GM12878 (cell line): ENCODE measurements at regions not wholly inside any gene's neighbourhood (a gene's known extent, or its start where the extent isn't known, plus 50 kb on each side); places are given as distances from the start of the nearest gene placed in this dataset.

ENCODE experiments used
- ATAC-seq: fragments of 200-7000 bp; cut with Tn5 transposase; 3 replicates; pipeline ENCODE4 v1.9.1; 2020; ENCODE audit warnings: mild to moderate bottlenecking, moderate library complexity
- BruUV-seq: library from RNA; stranded (reverse); fragments of 400-500 nt; replicated peaks from 2 replicates; lab custom pipeline; 2021; lab: Mats Ljungman, UMichigan
- CTCF ChIA-PET: fragments of 300-600 bp; sonication (Branson Sonifier 250); formaldehyde crosslinking; extraction: SDS; loops from one replicate; lab custom pipeline; 2021; ENCODE audit warnings: inconsistent platforms; lab: Yijun Ruan, JAX
- POLR2A ChIA-PET: fragments of 350-600 bp; formaldehyde crosslinking; extraction: SDS; loops from one replicate; lab custom pipeline; 2021; ENCODE audit warnings: inconsistent platforms; lab: Charles Lee
- RAD21 ChIA-PET: fragments of 300-600 bp; sonication (Branson Sonifier 250); formaldehyde crosslinking; loops from one replicate; lab custom pipeline; 2023; ENCODE audit warnings: antibody characterized with exemption; ENCODE audit not compliant: unreplicated experiment; lab: Charles Lee
- SMC1A ChIA-PET: fragments of 300-600 bp; sonication (Branson Sonifier 250); formaldehyde crosslinking; loops from one replicate; lab custom pipeline; 2023; ENCODE audit not compliant: unreplicated experiment, uncharacterized antibody; lab: Charles Lee
- DNase-seq: peaks from one replicate; pipeline ENCODE4 v3.0.0-alpha.2; 2011; ENCODE audit warnings: low read depth, low spot score
- FAIRE-seq: peaks from 3 replicates; lab custom pipeline; 2011; peaks lifted over from hg19 to GRCh38; lab: Jason Lieb, UNC
- H2AFZ ChIP-seq: 2 replicates; pipeline ENCODE4 v1.6.0; 2011; ENCODE audit warnings: low read depth, low read length, control low read depth; ENCODE audit not compliant: control insufficient read depth
- H3K27ac ChIP-seq: 2 replicates; pipeline ENCODE4 v1.5.1; 2011; ENCODE audit warnings: control low read depth; ENCODE audit not compliant: control insufficient read depth, insufficient read depth
- H3K27me3 ChIP-seq, 2 experiments: replicated peaks in 1 of 2; 2 replicates each; pipeline versions ENCODE4 v1.6.0 to v1.6.1; 2011; ENCODE audit warnings: low read length in 1 of 2; ENCODE audit not compliant: control insufficient read depth in 2 of 2, insufficient read depth in 2 of 2
- H3K36me3 ChIP-seq, 2 experiments: 2 replicates each; pipeline ENCODE4 v1.5.1; 2011; ENCODE audit warnings: low read length in 1 of 2; ENCODE audit not compliant: control insufficient read depth in 2 of 2, insufficient read depth in 2 of 2
- H3K4me1 ChIP-seq: 2 replicates; pipeline ENCODE4 v1.6.1; 2011; ENCODE audit warnings: mild to moderate bottlenecking, low read length, moderate library complexity, mixed read lengths; ENCODE audit not compliant: control insufficient read depth, insufficient read depth
- H3K4me2 ChIP-seq: 2 replicates; pipeline ENCODE4 v1.6.0; 2011; ENCODE audit warnings: control low read depth; ENCODE audit not compliant: control insufficient read depth, insufficient read depth
- H3K4me3 ChIP-seq: fragments of 200-600 bp; sonication (generic); 2 replicates; pipeline ENCODE4 v1.5.1; 2016
- H3K79me2 ChIP-seq: 2 replicates; pipeline ENCODE4 v1.6.0; 2011; ENCODE audit warnings: low read length; ENCODE audit not compliant: control insufficient read depth, insufficient read depth
- H3K9ac ChIP-seq: 2 replicates; pipeline ENCODE4 v1.8.0; 2011; ENCODE audit warnings: low read length, control low read depth, mixed read lengths; ENCODE audit not compliant: control insufficient read depth, insufficient read depth
- H3K9me3 ChIP-seq: replicated peaks from 3 replicates; pipeline ENCODE4 v1.5.1; 2011; ENCODE audit warnings: mild to moderate bottlenecking, low read length; ENCODE audit not compliant: control insufficient read depth, insufficient read depth
- H4K20me1 ChIP-seq: 2 replicates; pipeline ENCODE4 v1.6.0; 2011; ENCODE audit not compliant: control insufficient read depth, insufficient read depth
- ATF3 ChIP-seq: IDR thresholded peaks from 2 replicates; pipeline ENCODE4 v1.6.1; 2011; ENCODE audit warnings: low read depth, mild to moderate bottlenecking, low read length, moderate library complexity, borderline replicate concordance; ENCODE audit errors: extremely low read depth
- EED ChIP-seq: sonication (generic); IDR thresholded peaks from 2 replicates; pipeline ENCODE4 v1.6.1; 2016; ENCODE audit warnings: antibody characterized with exemption, low read depth
- FOS ChIP-seq: IDR thresholded peaks from 3 replicates; pipeline ENCODE4 v1.6.1; 2011; ENCODE audit warnings: borderline replicate concordance; ENCODE audit not compliant: insufficient read length; ENCODE audit errors: extremely low read depth
- FOXK2 ChIP-seq: fragments of 450-650 bp; IDR thresholded peaks from 2 replicates; pipeline ENCODE4 v1.6.1; 2017; ENCODE audit warnings: mild to moderate bottlenecking, moderate library complexity
- HDAC2 ChIP-seq: fragments of 200-600 bp; sonication (generic); IDR thresholded peaks from 2 replicates; pipeline ENCODE4 v1.6.1; 2017
- IKZF1 ChIP-seq: fragments of 450-650 bp; conservative IDR thresholded peaks from 2 replicates; pipeline ENCODE4 v1.6.1; 2017; ENCODE audit warnings: antibody characterized with exemption, mild to moderate bottlenecking
- NFIC ChIP-seq: IDR thresholded peaks from 2 replicates; pipeline ENCODE4 v1.6.1; 2012; ENCODE audit warnings: low read depth, mild to moderate bottlenecking, inconsistent platforms, low read length, moderate library complexity
- NFXL1 ChIP-seq: fragments of 450-650 bp; IDR thresholded peaks from 2 replicates; pipeline ENCODE4 v1.6.1; 2017; ENCODE audit warnings: antibody characterized with exemption, mild to moderate bottlenecking, borderline replicate concordance
- NR2F1 ChIP-seq: fragments of 450-650 bp; conservative IDR thresholded peaks from 2 replicates; pipeline ENCODE4 v1.6.1; 2017; ENCODE audit warnings: mild to moderate bottlenecking
- PAX5 ChIP-seq: IDR thresholded peaks from 2 replicates; pipeline ENCODE4 v1.6.1; 2011; ENCODE audit warnings: low read depth, low read length, borderline replicate concordance
- RBBP5 ChIP-seq: fragments of 200-600 bp; sonication (generic); conservative IDR thresholded peaks from 2 replicates; pipeline ENCODE4 v1.6.1; 2016
- REST ChIP-seq: IDR thresholded peaks from 2 replicates; pipeline ENCODE4 v1.6.1; 2012; ENCODE audit warnings: mild to moderate bottlenecking, low read depth, low read length
- SMAD1 ChIP-seq: fragments of 450-650 bp; IDR thresholded peaks from 2 replicates; pipeline ENCODE4 v1.6.1; 2018; ENCODE audit warnings: mild to moderate bottlenecking, low read depth; ENCODE audit not compliant: partially characterized antibody
- SMARCA5 ChIP-seq: fragments of 450-650 bp; IDR thresholded peaks from 2 replicates; pipeline ENCODE4 v1.6.1; 2017; ENCODE audit warnings: mild to moderate bottlenecking
- TCF12 ChIP-seq: IDR thresholded peaks from 2 replicates; pipeline ENCODE4 v1.6.1; 2011; ENCODE audit warnings: low read depth, mild to moderate bottlenecking, low read length
- YY1 ChIP-seq: IDR thresholded peaks from 2 replicates; pipeline ENCODE4 v1.6.1; 2011; ENCODE audit warnings: low read depth, mild to moderate bottlenecking, low read length
- ZBTB4 ChIP-seq: fragments of 450-650 bp; formaldehyde crosslinking; IDR thresholded peaks from 2 replicates; pipeline ENCODE4 v1.4.0; 2022; ENCODE audit warnings: mild to moderate bottlenecking, moderate library complexity
- ZSCAN29 ChIP-seq: fragments of 450-650 bp; IDR thresholded peaks from 2 replicates; pipeline ENCODE4 v1.6.1; 2017; ENCODE audit warnings: mild to moderate bottlenecking, moderate library complexity
- WGBS: methylation state at CpG from one replicate; pipeline ENCODE4 v1.1.6; 2016; ENCODE audit warnings: low lambda C conversion rate; ENCODE audit not compliant: insufficient replicate concordance, insufficient coverage; ENCODE audit errors: missing lambda C conversion rate; 5-methylcytosine and 5-hydroxymethylcytosine counted together
- in situ Hi-C: fragments of 300-500 bp; cut with MboI; formaldehyde crosslinking; loops from 9 replicates; pipeline ENCODE4 v1.14.3; 2018; ENCODE audit warnings: mixed read lengths
- intact Hi-C: fragments of 100-400 bp; cut with micrococcal nuclease; formaldehyde crosslinking; loops from one replicate; pipeline ENCODE4 v1.14.2; 2022; ENCODE audit not compliant: unreplicated experiment

DNA sequence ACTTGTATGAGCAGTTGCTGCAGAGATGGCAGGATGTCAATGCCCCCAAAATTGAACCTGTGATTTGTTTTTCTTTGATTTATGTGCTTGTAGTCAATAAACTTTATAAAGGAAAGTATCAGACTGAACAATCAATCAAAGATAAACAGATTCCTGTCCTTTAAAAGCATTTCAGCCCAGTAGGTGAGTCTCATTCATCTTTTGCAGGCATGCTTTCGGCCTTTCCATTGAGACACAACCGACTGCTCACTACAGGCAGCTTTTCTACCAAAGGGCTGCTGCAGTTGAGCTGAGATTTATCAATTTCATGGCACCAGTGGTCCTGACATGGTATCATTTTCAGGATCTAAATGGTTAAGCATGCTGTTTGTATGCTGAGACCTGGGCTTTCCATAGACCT is 513.6 kb upstream of the PTBP2 start:
- WGBS = 3% methylated on average over 2 of the region's 2 CpGs
- Histone ChIP-seq H3K27ac (no peak overlapping the region), H3K4me2 (no peak overlapping the region), H3K27me3 (no peaks in the 10 kb centered on the region), H3K9me3 (no peaks in the 10 kb centered on the region), H3K9ac (no peak overlapping the region), H4K20me1 (no peaks in the 10 kb centered on the region), H2AFZ (no peak overlapping the region), H3K4me1 (no peaks in the 10 kb centered on the region), H3K36me3 (no peaks in the 10 kb centered on the region), H3K4me3 (no peak overlapping the region), H3K79me2 (no peaks in the 10 kb centered on the region)
- ATAC-seq (no peak), FAIRE-seq (no peak), DNase-seq (no peak)
- no TSS peak for BruUV-seq
- TF ChIP-seq IKZF1 = no peak
- no peak for TF ChIP-seq NFXL1
- TF ChIP-seq FOS = no peak
- TF ChIP-seq SMAD1 = no peak
- TF ChIP-seq TCF12 = no peak
- no peak for TF ChIP-seq YY1
- no peak for TF ChIP-seq NR2F1
- no peak for TF ChIP-seq ATF3
- TF ChIP-seq HDAC2 = no peak
- TF ChIP-seq RBBP5 = no peak
- no peak for TF ChIP-seq SMARCA5
- no peak for TF ChIP-seq PAX5
- no peak for TF ChIP-seq ZSCAN29
- TF ChIP-seq FOXK2 = no peak
- TF ChIP-seq ZBTB4 = no peak
- no peak for TF ChIP-seq NFIC
- TF ChIP-seq REST = no peak
- no peak for TF ChIP-seq EED
- ChIA-PET CTCF (no interaction called here), SMC1A (no interaction called here), RAD21 (no interaction called here), POLR2A (no interaction called here)
- intact Hi-C loops (no loop called here), in situ Hi-C loops (no loop called here)
